LoVo (cell line): ENCODE measurements at regions not wholly inside any gene's neighbourhood (a gene's known extent, or its start where the extent isn't known, plus 50 kb on each side); places are given as distances from the start of the nearest gene placed in this dataset.
"Not testable (repeated sequence)": the region's sequence is repeated elsewhere in the genome, so short reads cannot be mapped to it uniquely, and the experiment has no call there.

Source experiments
- DNase-seq: peaks from one replicate; pipeline ENCODE4 v3.0.0-alpha.2; 2016; ENCODE audit warnings: low spot score

DNA sequence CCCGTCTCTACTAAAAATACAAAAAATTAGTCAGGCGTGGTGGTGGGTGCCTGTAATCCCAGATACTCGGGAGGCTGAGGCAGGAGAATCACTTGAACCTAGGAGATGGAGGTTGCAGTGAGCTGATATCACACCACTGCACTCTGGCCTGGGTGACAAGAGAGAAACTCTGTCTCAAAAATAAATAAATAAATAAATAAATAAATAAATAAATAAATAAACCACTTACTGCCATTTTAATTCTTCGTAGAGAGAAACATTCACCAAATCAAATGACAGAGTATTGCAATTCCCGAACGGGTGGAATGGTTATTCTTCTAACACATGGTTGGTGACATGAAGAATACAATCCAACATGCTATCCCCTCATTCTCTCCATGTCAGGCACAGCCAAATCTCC lies 754.3 kb upstream of the AUTS2 start:
- not testable (repeated sequence) for DNase-seq

DNA sequence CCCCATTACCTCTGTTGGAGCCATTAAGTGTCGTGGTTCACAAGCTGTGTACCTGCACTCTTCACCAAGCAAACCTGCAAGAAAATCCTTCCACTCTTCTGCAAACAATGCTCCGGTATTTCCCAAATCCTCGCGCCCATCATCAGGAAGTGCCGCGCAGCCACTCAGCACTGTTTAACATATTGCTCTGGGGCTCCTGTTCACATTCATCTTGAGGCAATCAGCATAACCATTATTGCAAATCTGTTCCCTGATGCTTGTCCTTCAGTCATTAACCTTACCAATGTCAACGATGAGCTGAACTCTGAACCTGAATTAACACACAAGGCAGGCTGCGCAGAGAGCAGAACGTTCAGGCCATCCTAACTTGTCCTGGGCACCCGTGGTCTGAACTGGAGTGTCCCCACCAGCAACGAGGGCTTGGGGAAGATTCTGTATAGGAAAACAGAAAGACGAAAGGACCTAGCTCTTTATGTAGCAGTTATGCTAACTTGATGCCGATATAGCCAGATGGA lies 751.4 kb upstream of the AUTS2 start:
- DNase-seq: no peak

DNA sequence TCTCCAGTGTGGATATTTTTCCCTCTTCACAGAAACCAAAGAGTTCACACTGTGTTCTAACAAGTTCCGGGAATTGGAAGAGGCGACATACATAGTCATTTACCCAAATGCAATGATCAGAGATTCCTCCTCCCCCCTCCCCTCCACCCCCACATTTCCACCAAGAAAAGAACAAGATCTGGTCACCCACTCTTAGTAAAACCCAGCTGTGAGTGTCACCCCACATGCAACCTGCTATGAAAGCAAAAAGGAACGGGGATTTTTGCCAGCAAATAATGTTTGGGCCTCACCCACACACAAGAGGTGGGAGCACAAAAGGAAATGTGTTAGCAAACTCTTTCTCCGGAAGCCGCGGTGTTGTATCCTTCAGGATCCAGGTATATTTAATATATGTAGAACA lies 745.0 kb upstream of the AUTS2 start:
- no peak for DNase-seq

DNA sequence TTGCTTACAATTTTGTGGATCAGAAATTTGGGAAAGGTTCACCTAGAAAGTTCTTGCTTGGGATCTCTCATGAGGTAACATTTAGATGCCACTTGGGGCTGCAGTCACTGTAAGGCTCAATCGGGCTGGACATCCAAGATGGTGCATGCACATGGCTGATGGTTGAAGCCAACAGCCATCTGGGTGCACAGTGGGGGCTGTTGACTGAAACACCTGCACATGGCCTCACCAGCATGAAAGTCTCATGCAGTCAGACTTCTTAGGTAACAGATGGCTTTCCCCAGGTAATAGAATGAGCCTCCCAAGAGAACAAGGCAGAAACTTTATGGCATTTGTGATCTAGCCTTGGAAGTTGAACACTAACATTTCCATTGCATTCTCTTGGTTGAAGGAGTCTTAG lies 740.7 kb upstream of the AUTS2 start:
- no peak for DNase-seq

DNA sequence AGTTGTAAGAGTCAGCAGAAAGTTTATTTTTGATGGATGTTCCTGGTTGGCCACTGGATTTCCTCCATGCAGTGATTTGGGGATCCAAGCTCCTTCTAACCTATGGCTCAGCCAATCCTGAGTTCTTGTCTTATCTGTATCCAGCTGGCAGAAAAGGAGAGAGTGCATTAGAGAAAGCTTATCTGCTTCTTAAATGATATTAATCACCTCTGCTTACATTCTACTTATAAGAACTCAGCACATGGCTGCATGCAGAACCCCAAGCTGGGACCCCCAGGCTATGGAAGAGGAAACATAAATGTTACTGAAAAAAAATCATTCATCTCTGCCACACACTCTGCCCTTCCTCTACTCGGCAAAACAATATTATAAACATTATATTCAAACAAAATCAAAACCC lies 739.8 kb upstream of the AUTS2 start:
- no peak for DNase-seq

DNA sequence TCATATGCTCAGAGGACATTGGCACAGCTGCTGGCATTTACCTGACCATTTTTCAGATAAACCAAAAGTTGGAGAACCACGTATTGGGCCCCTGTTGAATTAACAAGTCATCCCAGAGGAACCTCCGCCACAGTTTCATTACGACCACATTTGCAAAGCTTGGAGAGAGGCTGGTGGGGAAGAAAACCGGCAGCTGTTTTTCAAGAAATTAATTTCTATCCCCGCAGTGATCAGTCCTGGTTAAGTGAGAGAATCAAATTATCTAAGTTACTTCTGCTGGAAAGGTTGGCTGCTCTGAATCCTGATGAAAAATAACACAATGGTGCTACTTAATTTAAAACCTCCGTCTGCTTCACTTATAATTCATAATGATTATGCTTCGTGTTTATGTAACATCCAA lies 737.1 kb upstream of the AUTS2 start:
- no peak for DNase-seq

DNA sequence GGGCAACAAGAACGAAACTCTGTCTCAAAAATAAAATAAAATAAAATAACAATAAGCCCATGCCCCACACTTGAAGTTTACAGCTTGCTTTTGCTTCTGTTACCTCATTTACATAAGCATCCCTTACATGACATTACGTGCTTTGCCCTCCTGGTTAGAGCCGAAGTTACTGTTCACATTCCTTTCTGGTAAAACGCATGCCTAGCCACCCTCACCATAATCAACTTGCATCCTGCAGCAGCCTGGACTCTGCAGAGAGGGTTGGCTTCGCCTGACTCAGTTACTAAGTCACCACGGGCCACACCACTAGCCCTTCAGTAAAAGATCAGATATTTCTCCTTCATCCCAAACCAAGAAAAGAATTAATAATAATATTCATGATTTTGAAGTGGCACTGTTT lies 736.0 kb upstream of the AUTS2 start:
- no peak for DNase-seq

DNA sequence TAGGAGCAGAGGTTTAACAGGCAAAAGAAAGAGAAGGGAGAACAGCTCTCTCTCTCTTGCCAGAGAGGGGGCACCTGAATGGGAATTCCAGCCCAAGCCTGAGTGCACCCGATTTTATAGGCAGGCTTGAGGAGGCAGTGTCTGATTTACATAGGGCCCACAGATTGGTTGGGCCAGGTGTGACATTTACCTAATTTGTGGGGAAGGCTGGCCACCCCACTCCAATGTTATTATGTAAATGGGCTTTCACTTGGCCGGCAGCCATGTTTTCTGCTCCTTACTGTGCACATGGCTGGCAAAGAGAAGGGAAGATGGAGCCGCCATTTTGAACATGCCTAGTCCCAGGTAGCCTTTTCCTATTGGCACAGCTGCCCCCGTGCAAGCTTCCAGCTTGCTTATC lies 735.5 kb upstream of the AUTS2 start:
- no peak for DNase-seq

DNA sequence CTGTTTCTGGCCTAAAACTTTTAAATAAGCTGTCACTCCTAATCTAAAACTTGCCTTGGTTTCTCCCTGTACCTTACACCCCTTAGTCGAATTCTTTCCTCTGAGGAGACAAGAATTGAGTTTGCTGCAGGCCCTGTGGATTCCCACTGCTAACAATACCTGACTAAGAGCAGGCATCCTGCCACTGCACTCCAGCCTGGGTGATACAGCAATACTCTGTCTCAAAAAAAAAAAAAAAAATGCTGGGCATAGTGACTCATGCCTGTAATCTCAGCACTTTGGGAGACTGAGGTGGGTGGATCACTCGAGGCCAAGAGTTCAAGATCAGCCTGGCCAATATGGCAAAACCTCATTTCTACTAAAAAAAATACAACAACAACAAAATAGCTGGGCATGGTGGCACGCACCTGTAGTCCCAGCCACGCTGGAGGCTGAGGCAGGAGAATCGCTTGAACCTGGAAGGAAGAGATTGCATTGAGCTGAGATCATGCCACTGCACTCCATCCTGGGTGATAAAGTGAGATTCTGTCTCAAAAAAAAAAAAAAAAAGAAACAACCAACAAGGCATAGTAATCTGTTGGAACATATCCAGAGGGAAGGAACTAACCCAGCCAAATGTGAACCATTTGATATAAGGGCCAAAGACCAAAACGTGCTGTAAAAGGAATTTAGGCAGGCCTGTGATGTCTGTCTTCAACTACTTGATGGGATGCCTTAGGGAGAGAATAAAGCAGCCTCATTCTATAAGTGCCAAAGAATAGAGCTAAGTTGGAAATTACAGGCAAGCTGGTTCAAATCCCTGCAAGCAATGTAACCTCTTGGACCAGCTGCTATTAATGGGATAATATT lies 732.7 kb upstream of the AUTS2 start:
- no peak for DNase-seq

DNA sequence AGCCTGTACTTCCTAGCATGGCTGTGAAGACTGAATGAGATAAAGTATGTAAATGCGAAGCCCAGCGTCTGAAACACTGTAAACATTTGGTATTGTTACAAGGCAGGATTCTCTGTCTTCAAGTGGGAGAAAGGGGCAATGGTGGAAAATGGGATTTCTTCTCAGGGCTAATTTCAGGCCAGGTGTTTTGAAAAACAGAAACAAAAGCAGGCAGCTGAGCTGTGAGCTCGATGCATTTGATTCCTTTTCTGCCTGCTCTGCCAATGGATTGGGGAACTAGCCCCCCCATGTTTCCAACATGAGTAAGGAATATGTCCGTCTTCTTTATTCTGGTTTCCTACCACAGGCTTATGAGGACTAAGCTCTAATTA lies 732.1 kb upstream of the AUTS2 start:
- no peak for DNase-seq

DNA sequence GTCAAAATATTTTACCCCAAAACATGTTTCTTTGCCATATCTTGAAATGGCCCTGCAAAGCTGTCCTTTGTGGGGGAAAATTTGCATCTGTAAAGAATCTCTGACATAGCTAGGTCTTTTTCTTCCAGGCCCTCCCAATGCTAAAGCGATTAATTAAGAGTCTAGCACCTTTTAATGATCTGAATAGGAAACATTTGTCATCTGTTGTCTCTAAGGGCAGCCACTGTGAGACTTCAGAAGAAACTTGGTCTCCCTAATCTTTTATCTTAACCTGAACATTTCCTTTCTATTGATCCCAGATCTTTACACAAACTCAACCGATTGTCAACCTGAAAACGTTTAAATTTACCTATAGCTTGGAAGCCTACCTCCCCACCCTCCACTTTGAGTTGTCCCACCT lies 731.6 kb upstream of the AUTS2 start:
- DNase-seq: not testable (repeated sequence)

DNA sequence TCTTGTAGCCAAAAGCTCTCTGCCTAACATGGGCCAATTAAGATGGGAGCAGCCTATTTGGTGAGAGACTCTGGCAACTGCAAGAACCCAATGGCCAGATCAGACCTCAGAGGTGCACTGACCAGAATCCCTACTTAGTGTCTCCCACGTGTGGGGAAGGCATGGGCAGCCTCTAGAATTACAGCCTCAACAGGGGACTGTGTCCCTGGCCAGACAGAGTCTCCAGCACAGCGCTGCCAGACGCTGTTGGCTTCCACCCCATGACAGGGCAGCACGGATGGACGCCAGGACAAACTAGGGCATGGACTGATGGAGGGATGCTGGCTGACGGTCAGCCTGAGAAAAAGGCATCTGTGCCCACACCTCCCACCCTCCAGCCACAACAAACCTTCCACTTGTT lies 729.3 kb upstream of the AUTS2 start:
- no peak for DNase-seq

DNA sequence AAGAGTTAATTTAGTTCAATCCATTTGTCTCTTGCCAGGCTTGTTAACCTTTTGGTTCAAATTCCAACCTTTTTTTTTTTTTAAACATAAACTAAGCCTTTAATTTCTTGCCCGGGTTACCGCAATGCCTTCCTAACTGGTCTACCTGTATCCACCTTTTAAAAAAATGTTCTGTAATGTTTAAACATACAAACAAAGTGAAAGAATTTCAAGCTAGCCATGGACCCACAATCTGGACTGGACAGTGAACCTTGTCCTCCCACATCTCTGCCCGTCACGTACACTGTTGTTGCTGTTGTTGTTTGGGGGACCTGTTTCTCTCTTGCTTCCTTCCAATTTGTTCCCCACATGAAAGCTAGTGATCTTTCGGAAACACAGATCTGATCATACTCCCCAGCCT lies 724.7 kb upstream of the AUTS2 start:
- DNase-seq: no peak

DNA sequence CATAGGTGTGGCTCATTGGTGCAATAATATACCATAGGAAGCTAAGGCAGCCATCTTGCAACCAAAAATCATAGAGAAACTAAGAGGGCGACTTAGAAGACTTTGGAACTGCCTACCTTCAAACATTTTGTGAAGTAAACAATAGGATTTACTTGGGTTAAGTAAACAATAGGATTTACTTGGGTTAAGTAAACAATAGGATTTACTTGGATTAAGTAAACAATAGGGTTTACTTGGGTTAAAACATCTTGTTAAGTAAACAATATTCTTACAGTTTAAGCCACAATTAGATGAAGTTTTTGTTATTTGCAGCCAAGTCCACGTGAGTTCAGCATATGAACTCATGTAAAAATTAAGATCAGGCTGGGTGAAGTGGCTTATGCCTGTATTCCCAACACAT lies 722.4 kb upstream of the AUTS2 start:
- no peak for DNase-seq

DNA sequence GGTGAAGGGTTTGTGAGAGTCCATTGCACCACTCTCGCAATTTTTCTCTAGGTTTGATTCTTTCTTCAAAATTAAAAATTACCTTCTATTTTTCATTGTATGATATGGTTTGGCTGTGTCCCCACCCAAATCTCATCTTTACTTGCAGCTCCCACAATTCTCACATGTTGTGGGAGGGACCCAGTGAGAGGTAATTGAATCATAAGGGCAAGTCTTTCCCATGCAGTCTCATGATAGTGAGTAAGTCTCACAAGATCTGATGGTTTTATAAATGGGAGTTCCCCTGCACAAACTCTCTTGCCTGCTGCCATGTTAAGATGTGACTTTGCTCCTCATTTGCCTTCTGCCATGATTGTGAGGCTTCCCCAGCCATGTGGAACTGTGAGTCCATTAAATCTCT lies 711.2 kb upstream of the AUTS2 start:
- not testable (repeated sequence) for DNase-seq

DNA sequence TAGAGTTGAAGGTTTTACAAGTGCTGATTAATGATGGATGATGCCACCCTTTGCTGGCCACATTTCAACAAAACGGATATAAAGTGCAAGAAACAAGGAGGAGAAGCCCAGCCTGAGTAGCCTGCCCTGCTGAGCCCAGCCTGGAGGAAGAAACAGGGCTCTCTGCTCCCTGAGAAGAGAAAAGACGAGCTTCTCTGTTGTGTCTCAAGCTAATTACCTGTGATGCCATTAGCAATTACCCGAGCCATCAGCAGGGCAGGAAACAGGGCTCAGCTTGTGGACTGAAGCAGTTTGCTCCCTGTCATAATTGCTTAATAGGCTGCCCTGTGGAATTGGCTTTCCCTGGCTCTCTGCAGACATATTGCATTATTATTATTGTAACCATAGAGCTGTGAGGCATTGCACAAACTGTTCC lies 709.3 kb upstream of the AUTS2 start:
- no peak for DNase-seq

DNA sequence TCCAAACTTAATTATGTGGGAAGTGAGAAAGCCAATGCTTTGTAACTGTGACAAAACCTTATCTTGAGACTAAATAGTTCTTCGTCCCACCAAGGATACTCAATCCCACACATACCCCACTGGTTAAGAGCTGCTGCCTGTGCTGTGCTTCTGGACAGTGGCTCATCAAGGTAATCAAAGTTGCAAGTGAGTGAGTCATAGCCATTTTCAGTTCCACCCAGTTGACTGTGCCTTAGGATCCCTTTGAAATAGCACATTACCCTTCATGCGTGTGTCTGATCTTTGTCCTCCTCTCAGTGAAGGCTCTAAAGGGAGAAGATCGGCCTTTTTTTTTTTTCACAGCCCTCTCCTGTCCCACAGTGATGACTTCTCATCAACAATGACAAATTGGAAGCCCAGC lies 706.0 kb upstream of the AUTS2 start:
- peak; percentile 38 for DNase-seq

DNA sequence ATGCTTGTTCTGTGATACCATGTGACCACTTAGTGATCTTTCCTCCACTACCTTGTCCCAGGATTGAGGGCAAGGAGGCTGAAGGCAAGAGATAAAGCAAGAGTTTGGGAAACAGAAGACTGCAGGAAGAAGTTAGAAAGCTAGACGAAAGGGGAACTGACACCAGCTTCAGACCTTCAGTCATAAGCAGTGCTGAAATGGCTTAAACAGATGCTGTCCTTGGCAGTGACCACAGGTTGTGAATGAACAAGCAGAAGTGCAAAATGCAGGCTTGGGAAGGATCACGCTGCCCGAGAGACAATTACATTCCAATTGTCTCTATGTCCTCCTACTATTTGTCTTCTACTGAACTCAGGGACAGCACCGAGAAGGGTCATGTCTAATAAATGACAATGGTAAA lies 704.9 kb upstream of the AUTS2 start:
- no peak for DNase-seq

DNA sequence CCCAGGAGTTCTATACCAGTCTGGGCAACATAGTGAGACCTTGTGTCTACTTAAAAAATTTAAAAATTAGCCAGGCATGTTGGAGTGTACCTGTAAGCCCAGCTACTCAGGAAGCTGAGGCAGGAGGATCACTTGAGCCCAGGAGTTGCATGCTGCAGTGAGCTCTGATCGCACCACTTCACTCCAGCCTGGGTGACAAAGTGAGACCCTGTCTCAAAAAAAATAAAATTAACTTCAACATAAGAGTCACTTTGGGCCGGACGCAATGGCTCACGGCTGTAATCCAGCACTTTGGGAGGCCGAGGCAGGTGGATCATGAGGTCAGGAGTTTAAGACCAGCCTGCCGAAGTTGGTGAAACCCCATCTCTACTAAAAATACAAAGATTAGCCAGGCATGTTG lies 699.1 kb upstream of the AUTS2 start:
- DNase-seq: not testable (repeated sequence)

DNA sequence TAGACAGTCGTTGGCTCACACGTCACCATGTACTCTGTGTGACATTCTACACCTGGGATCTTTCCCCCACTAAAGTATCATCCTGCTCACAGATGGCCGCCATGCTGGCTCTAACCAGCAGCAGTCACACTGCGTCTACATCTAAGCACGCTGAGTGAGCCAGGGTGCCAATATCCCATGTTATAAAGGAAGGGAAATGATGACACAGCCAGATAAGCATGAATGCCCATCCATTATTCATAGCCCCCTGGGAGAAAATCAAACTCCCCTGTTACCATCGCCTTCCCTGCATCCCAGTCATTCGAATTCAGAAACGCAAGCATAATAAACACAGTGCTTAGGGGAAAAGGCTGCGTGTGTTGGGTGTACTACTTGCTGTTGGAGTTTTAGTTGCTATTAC lies 698.2 kb upstream of the AUTS2 start:
- DNase-seq: no peak

DNA sequence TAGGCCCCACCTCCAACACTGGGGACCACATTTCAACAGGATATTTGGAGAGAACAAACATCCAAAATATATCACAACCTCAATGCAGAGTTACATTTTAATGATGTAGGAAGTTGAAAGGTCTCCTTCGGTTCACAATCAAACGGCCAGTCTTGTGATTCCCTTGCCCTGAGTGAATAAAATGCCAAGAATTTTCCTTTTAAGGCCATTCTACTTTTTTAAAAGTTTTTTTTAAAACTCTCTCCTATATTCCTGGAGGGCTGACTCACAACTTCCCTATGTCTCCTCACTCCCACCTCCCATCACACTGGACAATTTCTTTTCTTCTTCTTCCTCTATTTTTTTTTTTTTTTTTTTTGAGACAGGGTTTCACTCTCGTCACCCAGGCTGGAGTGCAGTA lies 693.6 kb upstream of the AUTS2 start:
- DNase-seq: no peak

DNA sequence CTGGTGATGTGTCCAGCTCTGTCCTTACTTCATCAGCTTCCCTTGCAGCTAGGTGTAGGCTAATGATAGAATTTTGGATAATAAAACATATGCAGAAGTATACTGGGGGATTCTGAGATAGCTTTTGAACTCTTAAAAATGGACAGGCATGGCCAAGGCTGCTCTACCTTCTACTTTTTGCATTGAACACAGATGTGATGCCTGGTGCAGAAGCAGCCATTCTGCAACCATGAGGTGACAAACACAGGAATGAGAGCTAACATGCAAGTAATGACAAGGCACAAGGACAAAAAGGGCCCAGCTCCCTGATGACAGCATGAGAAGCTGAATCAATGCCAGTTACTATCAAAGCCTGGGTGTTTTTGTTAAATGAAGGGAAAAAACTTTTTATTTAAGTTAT lies 686.5 kb upstream of the AUTS2 start:
- DNase-seq: no peak

DNA sequence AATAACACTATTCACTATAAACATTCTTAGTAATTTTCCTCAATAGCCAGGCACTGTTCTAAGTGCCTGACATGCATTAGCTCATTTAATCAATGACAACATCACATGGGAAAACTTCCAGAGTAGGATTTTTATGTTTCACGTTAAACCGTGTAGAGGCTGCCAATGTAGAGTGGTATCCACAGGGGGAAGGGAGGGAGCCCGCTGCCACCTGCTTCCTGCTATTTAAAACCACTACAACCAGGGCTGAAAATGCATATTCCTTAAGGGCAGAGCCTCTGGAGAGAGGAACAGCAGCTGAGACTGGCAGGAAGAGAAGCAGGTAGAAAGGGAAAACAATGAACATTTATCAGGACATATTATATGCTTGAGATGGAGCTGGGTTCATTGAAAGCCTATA lies 684.3 kb upstream of the AUTS2 start:
- no peak for DNase-seq

DNA sequence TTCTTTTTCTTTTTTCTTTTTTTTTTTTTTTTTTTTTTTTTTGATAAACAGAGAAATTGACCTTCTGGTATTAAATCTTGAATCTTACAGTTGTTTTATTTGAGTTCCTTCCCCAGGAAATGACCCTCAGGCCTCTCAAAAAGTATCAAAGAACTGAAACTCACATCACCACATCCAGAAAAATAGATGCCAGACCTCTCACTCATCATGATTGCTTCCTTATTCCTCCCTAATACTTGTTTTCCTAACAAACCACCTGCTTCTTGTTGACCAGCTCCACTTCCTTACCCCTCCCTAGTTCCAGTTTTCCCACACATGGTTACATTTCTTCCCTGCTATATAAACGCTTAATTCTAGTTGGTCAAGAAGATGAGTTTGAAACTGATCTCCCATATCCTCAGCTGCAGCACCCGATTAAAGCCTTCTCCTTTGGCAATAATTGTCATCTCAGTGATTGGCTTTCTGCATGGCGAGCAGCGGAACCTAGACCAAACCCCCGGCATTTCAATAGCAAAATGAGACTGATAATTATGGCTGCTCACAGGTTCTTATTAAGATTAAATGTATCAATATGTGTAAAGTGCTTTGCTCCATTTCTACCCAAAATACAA lies 681.1 kb upstream of the AUTS2 start:
- no peak for DNase-seq
